H9 (cell line): ENCODE measurements at regions not wholly inside any gene's neighbourhood (a gene's known extent, or its start where the extent isn't known, plus 50 kb on each side); places are given as distances from the start of the nearest gene placed in this dataset.

Source experiments
- DNase-seq: peaks from one replicate; pipeline ENCODE4 v3.0.0-alpha.2; 2017
- H2AFZ ChIP-seq: one replicate; pipeline ENCODE4 v1.6.1; 2013; ENCODE audit warnings: mild to moderate bottlenecking, low read length, control low read depth, moderate library complexity
- H2AK5ac ChIP-seq: 2 replicates; pipeline ENCODE4 v1.6.1; 2013; ENCODE audit warnings: low read length, control low read depth, mixed read lengths; ENCODE audit not compliant: insufficient read length
- H2BK120ac ChIP-seq: one replicate; pipeline ENCODE4 v1.6.1; 2013; ENCODE audit warnings: low read depth, mild to moderate bottlenecking, low read length, control low read depth, inconsistent platforms; ENCODE audit not compliant: poor library complexity, severe bottlenecking
- H2BK12ac ChIP-seq: 2 replicates; pipeline ENCODE4 v1.6.1; 2013; ENCODE audit warnings: low read length, control low read depth, mixed read lengths, low read depth; ENCODE audit not compliant: insufficient read length
- H2BK15ac ChIP-seq: 2 replicates; pipeline ENCODE4 v1.6.1; 2013; ENCODE audit warnings: low read depth, low read length, control low read depth
- H2BK20ac ChIP-seq: one replicate; pipeline ENCODE4 v1.6.1; 2013; ENCODE audit warnings: low read depth, mild to moderate bottlenecking, low read length, control low read depth, inconsistent platforms; ENCODE audit not compliant: poor library complexity, severe bottlenecking
- H2BK5ac ChIP-seq: 2 replicates; pipeline ENCODE4 v1.6.1; 2013; ENCODE audit warnings: low read length, control low read depth, mixed read lengths; ENCODE audit not compliant: insufficient read length
- H3K14ac ChIP-seq: 2 replicates; pipeline ENCODE4 v1.6.1; 2013; ENCODE audit warnings: low read length, control low read depth; ENCODE audit not compliant: insufficient read depth
- H3K18ac ChIP-seq: 2 replicates; pipeline ENCODE4 v1.6.1; 2013; ENCODE audit warnings: low read depth, mild to moderate bottlenecking, mixed read lengths, low read length, control low read depth; ENCODE audit not compliant: insufficient read length
- H3K23ac ChIP-seq: 2 replicates; pipeline ENCODE4 v1.6.1; 2013; ENCODE audit warnings: low read length, control low read depth, mixed read lengths, low read depth; ENCODE audit not compliant: insufficient read length
- H3K23me2 ChIP-seq: 2 replicates; pipeline ENCODE4 v1.6.1; 2013; ENCODE audit warnings: low read depth, mild to moderate bottlenecking, mixed read lengths, low read length, control low read depth; ENCODE audit not compliant: insufficient read length, poor library complexity, severe bottlenecking
- H3K27ac ChIP-seq: 2 replicates; pipeline ENCODE4 v1.5.1; 2013; ENCODE audit warnings: low read length, control low read depth, mixed read lengths, low read depth; ENCODE audit not compliant: insufficient read length
- H3K27me3 ChIP-seq: 2 replicates; pipeline ENCODE4 v1.6.1; 2013; ENCODE audit warnings: low read length, control low read depth, inconsistent platforms; ENCODE audit not compliant: insufficient read depth
- H3K4ac ChIP-seq: 2 replicates; pipeline ENCODE4 v1.6.1; 2013; ENCODE audit warnings: low read depth, mild to moderate bottlenecking, control low read depth, inconsistent platforms, low read length, moderate library complexity
- H3K4me1 ChIP-seq: 2 replicates; pipeline ENCODE4 v1.6.1; 2013; ENCODE audit warnings: low read length, control low read depth, inconsistent platforms; ENCODE audit not compliant: insufficient read depth
- H3K4me2 ChIP-seq: 2 replicates; pipeline ENCODE4 v1.6.1; 2013; ENCODE audit warnings: low read length, control low read depth, mixed read lengths; ENCODE audit not compliant: insufficient read length, insufficient read depth
- H3K56ac ChIP-seq: 2 replicates; pipeline ENCODE4 v1.6.1; 2013; ENCODE audit warnings: low read depth, mild to moderate bottlenecking, mixed read lengths, low read length, control low read depth; ENCODE audit not compliant: insufficient read length
- H3K79me1 ChIP-seq: 2 replicates; pipeline ENCODE4 v1.6.1; 2013; ENCODE audit warnings: low read depth, mild to moderate bottlenecking, moderate library complexity, low read length, control low read depth, inconsistent platforms; ENCODE audit not compliant: insufficient read depth, poor library complexity, severe bottlenecking
- H3K79me2 ChIP-seq: 2 replicates; pipeline ENCODE4 v1.6.1; 2013; ENCODE audit warnings: low read length, control low read depth, inconsistent platforms; ENCODE audit not compliant: insufficient read depth
- H3K9ac ChIP-seq: 2 replicates; pipeline ENCODE4 v1.6.1; 2013; ENCODE audit warnings: low read length, control low read depth, mixed read lengths; ENCODE audit not compliant: insufficient read length; ENCODE audit errors: extremely low read depth
- H3K9me3 ChIP-seq: one replicate; pipeline ENCODE4 v1.6.1; 2013; ENCODE audit warnings: low read depth, low read length, inconsistent platforms; ENCODE audit not compliant: control insufficient read depth
- H3T11ph ChIP-seq: one replicate; pipeline ENCODE4 v1.6.1; 2013; ENCODE audit warnings: mild to moderate bottlenecking, low read length, control low read depth, inconsistent platforms
- H4K20me1 ChIP-seq: one replicate; pipeline ENCODE4 v1.6.1; 2013; ENCODE audit not compliant: control insufficient read depth, insufficient read length, insufficient read depth
- H4K5ac ChIP-seq: 2 replicates; pipeline ENCODE4 v1.6.1; 2013; ENCODE audit warnings: low read depth, mild to moderate bottlenecking, mixed read lengths, low read length, control low read depth; ENCODE audit not compliant: insufficient read length
- H4K8ac ChIP-seq: replicated peaks from 2 replicates; pipeline ENCODE4 v1.6.1; 2013; ENCODE audit warnings: low read length, control low read depth, mixed read lengths, low read depth; ENCODE audit not compliant: insufficient read length
- H4K91ac ChIP-seq: 2 replicates; pipeline ENCODE4 v1.6.1; 2013; ENCODE audit warnings: low read depth, mild to moderate bottlenecking, moderate library complexity, mixed read lengths, low read length, control low read depth; ENCODE audit not compliant: insufficient read length
- H3K27ac Mint-ChIP-seq, 3 experiments: 2 replicates in 2 of 3; 3 replicates in 1 of 3; pipeline ENCODE4 v1.8.0; 2020 to 2021; ENCODE audit warnings: mixed read lengths in 3 of 3, mild to moderate bottlenecking in 1 of 3, moderate library complexity in 1 of 3
- H3K27me3 Mint-ChIP-seq: 2 replicates; pipeline ENCODE4 v1.8.0; 2021; ENCODE audit warnings: low read depth, mild to moderate bottlenecking, moderate library complexity, mixed read lengths
- H3K36me3 Mint-ChIP-seq, 3 experiments: 2 replicates in 2 of 3; 3 replicates in 1 of 3; pipeline ENCODE4 v1.8.0; 2020 to 2021; ENCODE audit warnings: low read depth in 3 of 3, mixed read lengths in 3 of 3; ENCODE audit not compliant: insufficient read depth in 1 of 3
- H3K4me1 Mint-ChIP-seq, 2 experiments: 2 replicates each; pipeline ENCODE4 v1.8.0; 2020; ENCODE audit warnings: mixed read lengths in 2 of 2
- H3K4me3 Mint-ChIP-seq, 2 experiments: 2 replicates in 1 of 2; 3 replicates in 1 of 2; pipeline ENCODE4 v1.8.0; 2020 to 2021; ENCODE audit warnings: mild to moderate bottlenecking in 2 of 2, mixed read lengths in 2 of 2, moderate library complexity in 1 of 2
- H3K9me3 Mint-ChIP-seq, 2 experiments: 2 replicates in 1 of 2; 3 replicates in 1 of 2; pipeline ENCODE4 v1.8.0; 2020; ENCODE audit warnings: mild to moderate bottlenecking in 2 of 2, mixed read lengths in 2 of 2, moderate library complexity in 1 of 2
- CTCF ChIP-seq: fragments of 200-600 bp; sonication (generic); conservative IDR thresholded peaks from 3 replicates; pipeline ENCODE4 v1.8.0; 2021; ENCODE audit warnings: antibody characterized with exemption, mild to moderate bottlenecking
- WGBS: extraction: QIAGEN DNeasy Blood & Tissue Kit; methylation state at CpG from one replicate; pipeline ENCODE4 v1.1.7; 2013; ENCODE audit warnings: missing lambda C conversion rate, low lambda C conversion rate, mixed read lengths; ENCODE audit not compliant: insufficient read length; ENCODE audit errors: extremely low coverage; 5-methylcytosine and 5-hydroxymethylcytosine counted together

- TF ChIP-seq CTCF: no peak
- H3K4me3 Mint-ChIP-seq: no peak overlapping the region
- H3T11ph ChIP-seq: no peak overlapping the region
- no peak overlapping the region for H2BK12ac ChIP-seq
- H3K9me3 Mint-ChIP-seq: peaks cover 10 to 17% of the 10 kb centered on the region in 2 experiments
- H2BK15ac ChIP-seq: no peak overlapping the region
- no peak overlapping the region for H3K9ac ChIP-seq
- no peaks in the 10 kb centered on the region for H3K9me3 ChIP-seq
- H3K14ac ChIP-seq: no peak overlapping the region
- H3K27me3 ChIP-seq: no peaks in the 10 kb centered on the region
- no peak overlapping the region for H3K4ac ChIP-seq
- H4K91ac ChIP-seq: no peak overlapping the region
- no peak overlapping the region for H3K27ac ChIP-seq
- no peak overlapping the region for H3K27ac Mint-ChIP-seq
- H4K5ac ChIP-seq: no peak overlapping the region
- H3K79me1 ChIP-seq: no peaks in the 10 kb centered on the region
- DNase-seq: no peak
- no peak overlapping the region for H2BK20ac ChIP-seq
- H3K36me3 Mint-ChIP-seq: peaks cover 4 to 15% (median 6%) of the 10 kb centered on the region in 3 experiments; a peak in 5 of 7 replicates
- no peak overlapping the region for H4K8ac ChIP-seq
- H3K4me2 ChIP-seq: no peak overlapping the region
- no peaks in the 10 kb centered on the region for H3K79me2 ChIP-seq
- H2BK5ac ChIP-seq: no peak overlapping the region
- H2AK5ac ChIP-seq: no peak overlapping the region
- H3K18ac ChIP-seq: no peak overlapping the region
- no peak overlapping the region for H2BK120ac ChIP-seq
- H3K4me1 Mint-ChIP-seq: peaks cover 9 to 14% of the 10 kb centered on the region in 2 experiments; a peak in 3 of 4 replicates
- no peaks in the 10 kb centered on the region for H3K23me2 ChIP-seq
- no peaks in the 10 kb centered on the region for H3K4me1 ChIP-seq
- H3K27me3 Mint-ChIP-seq: no peaks in the 10 kb centered on the region
- WGBS: no CpG with 5 or more reads among the region's 1 CpG
- H3K56ac ChIP-seq: no peak overlapping the region
- H2AFZ ChIP-seq: no peak overlapping the region
- H3K23ac ChIP-seq: no peak overlapping the region
- no peaks in the 10 kb centered on the region for H4K20me1 ChIP-seq
These were observed 122.6 kb upstream of the UGP2 start for GRCh38 chr2:63719052-63719451.
